Neural crest cell (in vitro differentiated cells): ENCODE measurements at regions not wholly inside any gene's neighbourhood (a gene's known extent, or its start where the extent isn't known, plus 50 kb on each side); places are given as distances from the start of the nearest gene placed in this dataset.

Source experiments
- DNase-seq: peaks from one replicate; pipeline ENCODE4 v3.0.0; 2021; ENCODE audit warnings: low read depth, mixed read lengths, low spot score
- H3K27ac Mint-ChIP-seq: one replicate; pipeline ENCODE4 v1.8.0; 2021; ENCODE audit warnings: mild to moderate bottlenecking, mixed read lengths; ENCODE audit not compliant: unreplicated experiment
- H3K27me3 Mint-ChIP-seq: 2 replicates; pipeline ENCODE4 v1.8.0; 2021; ENCODE audit warnings: low read depth, mild to moderate bottlenecking, mixed read lengths
- H3K36me3 Mint-ChIP-seq: 2 replicates; pipeline ENCODE4 v1.8.0; 2021; ENCODE audit warnings: low read depth, mild to moderate bottlenecking, mixed read lengths
- H3K4me1 Mint-ChIP-seq: 2 replicates; pipeline ENCODE4 v1.8.0; 2021; ENCODE audit warnings: mixed read lengths
- H3K4me3 Mint-ChIP-seq: one replicate; pipeline ENCODE4 v1.8.0; 2021; ENCODE audit warnings: mild to moderate bottlenecking, mixed read lengths
- H3K9me3 Mint-ChIP-seq: 2 replicates; pipeline ENCODE4 v1.8.0; 2021; ENCODE audit warnings: mixed read lengths
- TF ChIP-seq, protein P1 (sequence below): fragments of 200-600 bp; sonication (generic); conservative IDR thresholded peaks from 2 replicates; pipeline ENCODE4 v1.5.0; 2021; ENCODE audit warnings: antibody characterized with exemption, mild to moderate bottlenecking

DNA sequence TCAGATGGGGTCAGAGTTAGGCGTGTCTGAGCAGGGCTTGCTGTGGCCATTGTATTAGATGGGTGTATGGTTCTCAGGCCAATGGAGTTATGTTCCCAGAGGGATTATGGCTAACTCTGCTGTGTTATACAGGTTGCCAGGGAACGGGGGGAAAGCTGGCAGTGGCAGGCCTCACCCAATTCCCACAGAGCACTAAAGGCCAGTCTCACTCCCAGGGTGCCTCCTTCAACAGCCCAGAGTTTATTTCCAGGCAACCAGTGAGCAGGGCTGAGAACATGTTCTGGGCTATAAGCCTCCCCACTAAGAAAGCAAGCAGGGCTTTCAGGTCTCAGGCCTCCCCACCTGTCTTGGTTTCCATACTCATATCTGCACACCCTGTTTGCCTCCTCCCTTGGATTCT lies 597.9 kb downstream of the ZNF608 start:
- H3K27me3 Mint-ChIP-seq = no peaks in the 10 kb centered on the region
- peaks cover 40% of the 10 kb centered on the region for H3K9me3 Mint-ChIP-seq
- H3K36me3 Mint-ChIP-seq = peaks cover 52% of the 10 kb centered on the region
- DNase-seq = no peak
- H3K27ac Mint-ChIP-seq = peak overlapping the region; percentile 23
- no peak overlapping the region for H3K4me3 Mint-ChIP-seq
- no peaks in the 10 kb centered on the region for H3K4me1 Mint-ChIP-seq
- TF ChIP-seq, protein P1, sequence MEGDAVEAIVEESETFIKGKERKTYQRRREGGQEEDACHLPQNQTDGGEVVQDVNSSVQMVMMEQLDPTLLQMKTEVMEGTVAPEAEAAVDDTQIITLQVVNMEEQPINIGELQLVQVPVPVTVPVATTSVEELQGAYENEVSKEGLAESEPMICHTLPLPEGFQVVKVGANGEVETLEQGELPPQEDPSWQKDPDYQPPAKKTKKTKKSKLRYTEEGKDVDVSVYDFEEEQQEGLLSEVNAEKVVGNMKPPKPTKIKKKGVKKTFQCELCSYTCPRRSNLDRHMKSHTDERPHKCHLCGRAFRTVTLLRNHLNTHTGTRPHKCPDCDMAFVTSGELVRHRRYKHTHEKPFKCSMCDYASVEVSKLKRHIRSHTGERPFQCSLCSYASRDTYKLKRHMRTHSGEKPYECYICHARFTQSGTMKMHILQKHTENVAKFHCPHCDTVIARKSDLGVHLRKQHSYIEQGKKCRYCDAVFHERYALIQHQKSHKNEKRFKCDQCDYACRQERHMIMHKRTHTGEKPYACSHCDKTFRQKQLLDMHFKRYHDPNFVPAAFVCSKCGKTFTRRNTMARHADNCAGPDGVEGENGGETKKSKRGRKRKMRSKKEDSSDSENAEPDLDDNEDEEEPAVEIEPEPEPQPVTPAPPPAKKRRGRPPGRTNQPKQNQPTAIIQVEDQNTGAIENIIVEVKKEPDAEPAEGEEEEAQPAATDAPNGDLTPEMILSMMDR = no peak

DNA sequence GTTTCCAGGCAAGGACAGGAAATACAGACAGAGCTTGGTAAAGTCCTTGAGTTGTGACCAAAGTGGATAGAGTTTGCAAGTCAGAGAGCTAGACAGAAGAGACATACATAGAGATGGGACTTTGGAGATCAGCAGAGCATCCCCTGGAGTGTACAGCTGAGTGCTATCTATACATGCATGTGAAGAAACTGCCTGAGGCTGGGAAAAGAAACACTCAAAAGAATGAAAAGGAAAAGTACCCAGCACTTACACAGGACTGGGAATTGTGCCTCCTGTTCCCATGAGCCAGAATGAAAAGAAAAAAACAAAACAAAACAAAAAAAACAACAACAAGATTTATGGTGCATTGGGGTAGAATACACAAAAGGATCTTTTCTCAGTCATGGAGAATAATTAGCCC lies 606.4 kb downstream of the ZNF608 start:
- Mint-ChIP-seq H3K9me3 (peaks cover 18% of the 10 kb centered on the region), H3K27ac (peak overlapping the region; percentile 53), H3K27me3 (no peaks in the 10 kb centered on the region), H3K4me1 (peaks cover 27% of the 10 kb centered on the region), H3K36me3 (peaks cover 31% of the 10 kb centered on the region), H3K4me3 (no peak overlapping the region)
- DNase-seq = no peak
- TF ChIP-seq, protein P1 = no peak

DNA sequence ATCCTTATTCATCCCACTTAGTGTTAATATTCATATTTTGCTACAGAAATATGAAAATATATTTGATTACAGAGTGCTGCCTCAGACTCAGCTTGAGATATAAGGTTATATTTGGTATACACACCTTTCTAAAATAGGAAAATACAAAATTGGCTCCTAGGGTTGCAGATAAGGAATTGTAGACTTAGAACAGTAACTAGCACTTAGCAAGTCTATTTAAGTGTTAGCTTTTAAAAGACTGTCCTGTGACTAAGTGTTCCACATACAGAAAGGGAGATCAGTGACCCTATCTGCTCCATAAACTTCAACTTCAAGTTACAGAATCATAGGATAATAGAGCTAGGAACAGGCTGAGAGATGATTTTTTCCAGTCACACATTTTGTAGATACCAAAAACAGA lies 607.0 kb downstream of the ZNF608 start:
- Mint-ChIP-seq H3K9me3 (peaks cover 18% of the 10 kb centered on the region), H3K4me1 (peaks cover 27% of the 10 kb centered on the region), H3K36me3 (peaks cover 31% of the 10 kb centered on the region), H3K27ac (no peak overlapping the region), H3K27me3 (no peaks in the 10 kb centered on the region), H3K4me3 (no peak overlapping the region)
- TF ChIP-seq, protein P1 = no peak
- DNase-seq = no peak

DNA sequence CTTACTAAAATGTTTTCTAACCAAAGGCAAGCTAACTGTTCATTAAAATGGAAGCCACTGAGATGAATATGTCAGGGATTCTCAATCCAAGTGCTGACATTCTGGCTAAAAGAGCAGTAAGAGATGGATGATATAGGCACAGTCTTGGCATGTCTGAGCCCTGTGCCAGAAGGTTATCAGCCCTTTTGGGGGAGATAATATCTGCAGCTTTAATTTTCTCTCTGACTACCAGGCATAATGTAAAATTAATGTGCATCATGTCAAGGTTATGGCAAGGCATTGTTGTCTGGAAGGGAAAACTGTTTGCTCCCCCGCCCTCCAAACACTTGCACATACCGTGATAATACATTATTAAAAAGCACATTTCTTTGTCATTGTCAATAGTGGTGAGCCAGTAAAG lies 609.8 kb downstream of the ZNF608 start:
- H3K4me1 Mint-ChIP-seq = peaks cover 33% of the 10 kb centered on the region
- no peak overlapping the region for H3K4me3 Mint-ChIP-seq
- H3K9me3 Mint-ChIP-seq = peaks cover 11% of the 10 kb centered on the region
- DNase-seq = no peak
- H3K27me3 Mint-ChIP-seq = no peaks in the 10 kb centered on the region
- H3K27ac Mint-ChIP-seq = peak overlapping the region; percentile 65
- H3K36me3 Mint-ChIP-seq = peaks cover 14% of the 10 kb centered on the region
- TF ChIP-seq, protein P1 = no peak

DNA sequence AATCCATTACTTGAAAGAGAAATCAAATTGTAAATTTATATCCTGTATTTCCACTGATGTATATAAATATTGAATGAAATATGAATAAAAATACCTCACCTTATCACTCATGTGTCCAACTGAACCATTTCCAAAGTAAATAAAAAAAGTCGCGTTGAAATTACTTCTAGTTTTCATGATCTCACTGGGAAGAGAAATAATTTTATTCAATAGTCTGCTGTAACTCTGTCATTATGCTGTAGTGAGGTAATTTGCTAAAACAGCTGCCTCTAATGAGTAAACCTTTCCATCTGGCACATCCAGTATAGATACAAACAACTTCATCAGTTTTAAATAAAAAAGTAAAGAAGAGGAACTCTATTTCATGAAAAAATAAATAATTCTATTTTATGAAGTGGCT lies 611.5 kb downstream of the ZNF608 start:
- TF ChIP-seq, protein P1 = no peak
- Mint-ChIP-seq H3K36me3 (peaks cover 4% of the 10 kb centered on the region), H3K4me1 (peaks cover 33% of the 10 kb centered on the region), H3K27me3 (no peaks in the 10 kb centered on the region), H3K4me3 (no peak overlapping the region), H3K9me3 (peaks cover 7% of the 10 kb centered on the region), H3K27ac (no peak overlapping the region)
- DNase-seq = no peak

DNA sequence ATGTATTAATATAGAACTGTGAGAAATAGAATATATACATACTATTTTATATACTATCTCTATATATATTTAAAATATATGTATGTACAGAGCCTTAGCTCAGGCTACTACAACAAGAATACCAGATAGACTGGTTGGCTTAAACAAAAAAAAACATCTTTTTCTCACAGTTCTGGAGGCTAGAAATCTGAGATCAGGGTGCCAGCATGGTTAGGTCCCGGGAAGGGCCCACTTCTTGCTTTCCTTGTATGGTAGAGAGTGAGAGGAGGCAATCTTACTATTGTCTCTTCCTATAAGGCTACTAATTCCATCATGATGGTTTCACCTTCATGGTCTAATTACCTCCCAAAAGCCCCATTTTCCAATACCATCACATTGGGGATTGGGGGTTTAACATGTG lies 613.0 kb downstream of the ZNF608 start:
- Mint-ChIP-seq H3K4me1 (peaks cover 32% of the 10 kb centered on the region), H3K36me3 (peaks cover 2% of the 10 kb centered on the region), H3K9me3 (peaks cover 7% of the 10 kb centered on the region), H3K4me3 (no peak overlapping the region), H3K27me3 (no peaks in the 10 kb centered on the region), H3K27ac (no peak overlapping the region)
- DNase-seq = no peak
- TF ChIP-seq, protein P1 = no peak
